Prostate gland (tissue), 2 donors: ENCODE measurements at regions not wholly inside any gene's neighbourhood (a gene's known extent, or its start where the extent isn't known, plus 50 kb on each side); places are given as distances from the start of the nearest gene placed in this dataset.

ENCODE experiments used
- DNase-seq: peaks from one replicate; pipeline ENCODE4 v3.0.0-alpha.2; 2019; ENCODE audit warnings: low spot score
- H3K27ac ChIP-seq, 2 donors: fragments of 200-600 bp; sonication (generic); 2 replicates each; pipeline ENCODE4 v1.5.1; 2017 to 2019
- H3K27me3 ChIP-seq: fragments of 200-600 bp; sonication (generic); replicated peaks from 2 replicates; pipeline ENCODE4 v1.5.1; 2019; ENCODE audit not compliant: insufficient read depth
- H3K36me3 ChIP-seq, 2 donors: fragments of 200-600 bp; sonication (generic); 1 replicate in 1 of 2; 2 replicates in 1 of 2; pipeline versions ENCODE4 v1.5.1 to v1.8.1; 2017 to 2019
- H3K4me1 ChIP-seq: fragments of 200-600 bp; sonication (generic); replicated peaks from 2 replicates; pipeline ENCODE4 v1.5.1; 2019
- H3K4me3 ChIP-seq, 2 donors: fragments of 200-600 bp; sonication (generic); 2 replicates each; pipeline ENCODE4 v1.5.1; 2017 to 2019
- H3K9me3 ChIP-seq: fragments of 200-600 bp; sonication (generic); 2 replicates; pipeline ENCODE4 v1.5.1; 2017
- CTCF ChIP-seq, 4 experiments: fragments of 200-600 bp in 2 of 4; fragments of 450-650 bp in 2 of 4; sonication (generic) in 2 of 4; IDR thresholded peaks; 1 replicate in 3 of 4; 2 replicates in 1 of 4; pipeline ENCODE4 v1.5.1; 2016 to 2019; ENCODE audit warnings: antibody characterized with exemption in 4 of 4, mild to moderate bottlenecking in 2 of 4, moderate library complexity in 2 of 4
- POLR2A ChIP-seq: fragments of 450-650 bp; IDR thresholded peaks from one replicate; pipeline ENCODE4 v1.6.1; 2016; ENCODE audit warnings: antibody characterized with exemption, mild to moderate bottlenecking
- POLR2AphosphoS5 ChIP-seq: sonication (generic); formaldehyde crosslinking; IDR thresholded peaks from one replicate; pipeline ENCODE4 v1.6.1; 2017; ENCODE audit warnings: antibody characterized with exemption
- WGBS: methylation state at CpG from one replicate; pipeline ENCODE4 v1.1.5; 2018; 5-methylcytosine and 5-hydroxymethylcytosine counted together
- intact Hi-C: fragments of 100-400 bp; cut with DNase I; formaldehyde crosslinking; loops from one replicate; pipeline ENCODE4 v1.14.2; 2022

DNA sequence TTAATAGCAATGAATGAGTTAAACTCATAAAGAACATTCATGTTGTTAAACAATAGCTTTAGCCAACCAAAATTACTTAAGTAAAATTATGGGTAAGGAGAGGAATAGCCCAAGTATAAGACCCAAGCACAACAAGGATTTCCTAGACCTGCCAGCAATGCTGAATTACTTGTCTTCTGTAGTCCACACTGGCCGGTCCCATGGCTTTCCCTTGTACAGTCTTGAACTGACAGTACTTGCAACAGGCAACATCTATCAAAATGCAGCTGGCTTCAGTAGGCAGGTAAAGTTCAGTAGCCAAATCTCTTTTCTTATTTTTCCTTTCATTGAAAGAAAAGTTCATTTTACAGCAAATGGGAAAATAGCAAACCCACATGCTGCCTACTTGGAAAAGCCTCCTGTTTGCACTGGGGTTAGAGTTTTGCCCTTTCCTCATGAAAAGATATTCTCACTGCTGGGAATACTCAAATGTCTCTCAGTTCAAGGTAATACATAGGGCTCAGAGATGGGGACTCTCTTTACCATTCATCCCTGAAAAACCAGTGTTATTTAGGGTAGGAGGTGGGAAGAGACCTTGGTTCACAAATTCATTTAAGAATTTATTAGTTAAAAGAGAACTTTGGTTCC is 222.8 kb downstream of the TTLL7 start:
- 96% methylated on average over 1 of the region's 1 CpG for WGBS
- Histone ChIP-seq H3K27me3 (no peaks in the 10 kb centered on the region), H3K4me3 (no peak overlapping the region), H3K4me1 (no peaks in the 10 kb centered on the region), H3K9me3 (no peaks in the 10 kb centered on the region), H3K36me3 (no peaks in the 10 kb centered on the region), H3K27ac (no peak overlapping the region)
- TF ChIP-seq POLR2A (no peak), POLR2AphosphoS5 (no peak), CTCF (IDR thresholded peaks at IDR 0.05) (no peak)
- DNase-seq, result no peak
- intact Hi-C loops, result no loop called here

DNA sequence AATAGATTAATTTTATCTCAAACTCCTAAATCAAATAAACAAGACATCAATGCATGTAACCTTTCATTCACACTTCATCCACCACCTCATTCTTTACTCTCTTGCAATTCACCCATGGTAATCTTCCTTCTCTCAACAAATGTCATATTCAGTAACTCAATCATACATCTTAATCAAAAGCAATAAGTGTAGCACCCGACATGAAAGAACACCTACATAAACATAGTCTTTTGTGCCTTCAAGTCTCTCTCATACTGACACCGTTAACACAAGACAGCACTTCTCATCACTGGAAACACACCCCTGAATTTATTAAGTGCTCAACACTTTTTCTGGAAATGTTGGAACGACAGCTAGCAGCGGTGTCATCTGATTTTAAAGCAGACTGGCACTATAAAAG is 225.9 kb downstream of the TTLL7 start:
- intact Hi-C loops, result no loop called here
- Histone ChIP-seq H3K27me3 (no peaks in the 10 kb centered on the region), H3K4me3 (no peak overlapping the region), H3K36me3 (no peaks in the 10 kb centered on the region), H3K4me1 (no peaks in the 10 kb centered on the region), H3K27ac (no peak overlapping the region), H3K9me3 (no peaks in the 10 kb centered on the region)
- no peak for DNase-seq
- 62% methylated on average over 4 of the region's 4 CpGs for whole genome bisulfite sequencing
- TF ChIP-seq POLR2A, result no peak
- no peak for TF ChIP-seq CTCF (IDR thresholded peaks at IDR 0.05)
- no peak for TF ChIP-seq POLR2AphosphoS5

DNA sequence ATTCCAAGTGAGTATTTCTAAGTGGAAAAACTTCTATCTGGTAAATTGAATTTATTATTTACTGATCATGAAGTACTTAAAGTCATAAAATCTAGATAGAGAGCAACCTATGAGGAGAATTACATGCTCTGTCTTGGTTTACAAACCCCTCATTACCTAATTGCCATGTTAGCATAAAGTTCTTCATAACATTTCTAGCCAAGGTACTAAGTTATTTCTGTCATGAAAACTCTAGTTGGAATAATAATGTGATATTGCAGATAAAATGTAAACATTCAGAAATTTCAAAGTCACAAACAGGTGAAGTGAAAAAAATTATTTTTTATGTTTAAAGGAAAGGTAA is 228.6 kb downstream of the TTLL7 start:
- Histone ChIP-seq H3K9me3 (no peaks in the 10 kb centered on the region), H3K27me3 (no peaks in the 10 kb centered on the region), H3K36me3 (no peaks in the 10 kb centered on the region), H3K27ac (no peak overlapping the region), H3K4me3 (no peak overlapping the region), H3K4me1 (no peaks in the 10 kb centered on the region)
- intact Hi-C loops, result no loop called here
- TF ChIP-seq POLR2AphosphoS5, result no peak
- no peak for DNase-seq

GRCh38 chr1:83769594-83770318 is 229.2 kb downstream of the TTLL7 start:
- TF ChIP-seq POLR2A (no peak), POLR2AphosphoS5 (no peak), CTCF (IDR thresholded peaks at IDR 0.05) (no peak)
- no peak overlapping the region for H3K4me3 ChIP-seq
- H3K36me3 ChIP-seq, result no peaks in the 10 kb centered on the region
- no peaks in the 10 kb centered on the region for H3K9me3 ChIP-seq
- no peaks in the 10 kb centered on the region for H3K4me1 ChIP-seq
- no peak overlapping the region for H3K27ac ChIP-seq
- WGBS, result 51% methylated on average over 3 of the region's 3 CpGs
- DNase-seq, result no peak
- no peaks in the 10 kb centered on the region for H3K27me3 ChIP-seq
- intact Hi-C loops, result no loop called here

- intact Hi-C loops, result no loop called here
- H3K27ac ChIP-seq, result no peak overlapping the region
- H3K4me1 ChIP-seq, result no peaks in the 10 kb centered on the region
- DNase-seq, result no peak
- no peak for TF ChIP-seq POLR2AphosphoS5
- TF ChIP-seq CTCF (IDR thresholded peaks at IDR 0.05), result no peak
- no peak for TF ChIP-seq POLR2A
- WGBS, result 63% methylated on average over 3 of the region's 3 CpGs
- H3K36me3 ChIP-seq, result no peaks in the 10 kb centered on the region
- H3K27me3 ChIP-seq, result no peaks in the 10 kb centered on the region
- no peaks in the 10 kb centered on the region for H3K9me3 ChIP-seq
- no peak overlapping the region for H3K4me3 ChIP-seq
Measured at GRCh38 chr1:83769072-83769471, 229.9 kb downstream of the TTLL7 start.
